ENCODE measurements at regions not wholly inside any gene's neighbourhood (a gene's known extent, or its start where the extent isn't known, plus 50 kb on each side); places are given as distances from the start of the nearest gene placed in this dataset.
"Not testable (repeated sequence)": the region's sequence is repeated elsewhere in the genome, so short reads cannot be mapped to it uniquely, and the experiment has no call there.

- peak; percentile 82 for DNase-seq (ENCODE audit: low spot score)
Observed at GRCh38 chr6:28838634-28839442, 84.9 kb downstream of the TRIM27 start.

- no peak for DNase-seq (ENCODE audit: low spot score)
Observed at GRCh38 chr6:28839443-28840120, 84.2 kb downstream of the TRIM27 start.

- no peak for DNase-seq (ENCODE audit: low spot score)
Observed at GRCh38 chr6:28841290-28841689, 82.5 kb downstream of the TRIM27 start.

- DNase-seq (ENCODE audit: low spot score) = not testable (repeated sequence)
Observed at GRCh38 chr6:28848756-28849155, 75.0 kb downstream of the TRIM27 start.

Measured in umbilical cord (tissue), 1 donor.